ENCODE measurements at regions not wholly inside any gene's neighbourhood (a gene's known extent, or its start where the extent isn't known, plus 50 kb on each side); places are given as distances from the start of the nearest gene placed in this dataset.

- no peak for DNase-seq (ENCODE audit: extremely low read depth, low read depth)
Observed at GRCh38 chr2:6326958-6327357, 538.7 kb downstream of the CMPK2 start.

- no peak for DNase-seq (ENCODE audit: extremely low read depth, low read depth)
Observed at GRCh38 chr2:6336752-6337471, 528.8 kb downstream of the CMPK2 start.

- no peak for DNase-seq (ENCODE audit: extremely low read depth, low read depth)
Observed at GRCh38 chr2:6337472-6337820, 528.3 kb downstream of the CMPK2 start.

- no peak for DNase-seq (ENCODE audit: extremely low read depth, low read depth)
Observed at GRCh38 chr2:6341588-6342129, 524.0 kb downstream of the CMPK2 start.

GRCh38 chr2:6342273-6342920 is 523.3 kb downstream of the CMPK2 start:
- no peak for DNase-seq (ENCODE audit: extremely low read depth, low read depth)

GRCh38 chr2:6343076-6343475 is 522.6 kb downstream of the CMPK2 start:
- no peak for DNase-seq (ENCODE audit: extremely low read depth, low read depth)

GRCh38 chr2:6352247-6352646 is 513.5 kb downstream of the CMPK2 start:
- no peak for DNase-seq (ENCODE audit: extremely low read depth, low read depth)

- no peak for DNase-seq (ENCODE audit: extremely low read depth, low read depth)
Observed at GRCh38 chr2:6352906-6353515, 512.7 kb downstream of the CMPK2 start.

- DNase-seq (ENCODE audit: extremely low read depth, low read depth) = no peak
Observed at GRCh38 chr2:6353669-6354068, 512.0 kb downstream of the CMPK2 start.

- DNase-seq (ENCODE audit: extremely low read depth, low read depth) = no peak
Observed at GRCh38 chr2:6354546-6354945, 511.2 kb downstream of the CMPK2 start.

GRCh38 chr2:6355886-6356761 is 509.6 kb downstream of the CMPK2 start:
- no peak for DNase-seq (ENCODE audit: extremely low read depth, low read depth)

- no peak for DNase-seq (ENCODE audit: extremely low read depth, low read depth)
Observed at GRCh38 chr2:6358546-6358945, 507.2 kb downstream of the CMPK2 start.

GRCh38 chr2:6358985-6359384 is 506.7 kb downstream of the CMPK2 start:
- no peak for DNase-seq (ENCODE audit: extremely low read depth, low read depth)

GRCh38 chr2:6359964-6360363 is 505.7 kb downstream of the CMPK2 start:
- no peak for DNase-seq (ENCODE audit: extremely low read depth, low read depth)

GRCh38 chr2:6362671-6363450 is 502.8 kb downstream of the CMPK2 start:
- DNase-seq (ENCODE audit: extremely low read depth, low read depth) = no peak

GRCh38 chr2:6368281-6368680 is 497.4 kb downstream of the CMPK2 start:
- DNase-seq (ENCODE audit: extremely low read depth, low read depth) = no peak

GRCh38 chr2:6369266-6369665 is 496.4 kb downstream of the CMPK2 start:
- no peak for DNase-seq (ENCODE audit: extremely low read depth, low read depth)

- no peak for DNase-seq (ENCODE audit: extremely low read depth, low read depth)
Observed at GRCh38 chr2:6370753-6371551, 494.8 kb downstream of the CMPK2 start.

GRCh38 chr2:6372317-6372901 is 493.3 kb downstream of the CMPK2 start:
- DNase-seq (ENCODE audit: extremely low read depth, low read depth) = no peak

Data from NCI-H460 (cell line).